K562 (cell line): ENCODE measurements at regions not wholly inside any gene's neighbourhood (a gene's known extent, or its start where the extent isn't known, plus 50 kb on each side); places are given as distances from the start of the nearest gene placed in this dataset.

Source experiments
- ATAC-seq: fragments of 200-7000 bp; cut with Tn5 transposase; 3 replicates; pipeline ENCODE4 v1.9.1; 2020; ENCODE audit warnings: moderate library complexity
- BruUV-seq: library from RNA; stranded (reverse); fragments of 400-500 nt; replicated peaks from 2 replicates; lab custom pipeline; 2021; lab: Mats Ljungman, UMichigan
- CTCF ChIA-PET: fragments of 300-600 bp; formaldehyde crosslinking; extraction: SDS; loops from one replicate; lab custom pipeline; 2021; ENCODE audit warnings: low intra/inter-chr PET ratio; lab: Yijun Ruan, JAX
- POLR2A ChIA-PET: fragments of 300-600, 350-650 bp; sonication (Branson Sonifier 250); formaldehyde crosslinking; extraction: SDS; loops from one replicate; lab custom pipeline; 2021; ENCODE audit warnings: antibody characterized with exemption, inconsistent platforms; lab: Yijun Ruan, JAX
- DNase-seq, 4 experiments: peaks; one replicate each; pipeline versions ENCODE4 v3.0.0 to v3.0.0-alpha.2; 2011 to 2018; ENCODE audit warnings: low spot score in 3 of 4, mixed read lengths in 3 of 4; ENCODE audit errors: extremely low read depth in 1 of 4
- FAIRE-seq: peaks from 2 replicates; lab custom pipeline; 2011; peaks lifted over from hg19 to GRCh38; lab: Jason Lieb, UNC
- H2AFZ ChIP-seq: 2 replicates; pipeline ENCODE4 v1.6.0; 2011; ENCODE audit warnings: low read depth, low read length, control low read depth, inconsistent platforms
- H3K27ac ChIP-seq: fragments of 200-600 bp; 3 replicates; pipeline ENCODE4 v1.8.0; 2011; ENCODE audit warnings: low read depth, mild to moderate bottlenecking, control low read depth, inconsistent platforms, low read length, moderate library complexity, mixed read lengths; ENCODE audit errors: extremely low read depth
- H3K27me3 ChIP-seq, 2 experiments: fragments of 300-600 bp in 1 of 2; 2 replicates in 1 of 2; 3 replicates in 1 of 2; pipeline versions ENCODE4 v1.6.0 to v1.8.0; 2011; ENCODE audit warnings: inconsistent platforms in 2 of 2, low read length in 2 of 2, mild to moderate bottlenecking in 1 of 2, mixed read lengths in 1 of 2, moderate library complexity in 1 of 2; ENCODE audit not compliant: control insufficient read depth in 2 of 2, insufficient read depth in 2 of 2
- H3K36me3 ChIP-seq: fragments of 300-600 bp; 3 replicates; pipeline ENCODE4 v1.8.0; 2011; ENCODE audit warnings: mild to moderate bottlenecking, low read length, inconsistent platforms; ENCODE audit not compliant: control insufficient read depth, insufficient read depth
- H3K4me1 ChIP-seq, 2 experiments: fragments of 200-600 bp in 1 of 2; replicated peaks in 1 of 2; 2 replicates in 1 of 2; 3 replicates in 1 of 2; pipeline versions ENCODE4 v1.5.1 to v1.8.0; 2011; ENCODE audit warnings: inconsistent platforms in 2 of 2, low read length in 2 of 2, mild to moderate bottlenecking in 1 of 2, mixed read lengths in 1 of 2, moderate library complexity in 1 of 2; ENCODE audit not compliant: control insufficient read depth in 2 of 2, insufficient read depth in 2 of 2
- H3K4me2 ChIP-seq: 2 replicates; pipeline ENCODE4 v1.6.1; 2011; ENCODE audit warnings: low read length, control low read depth, inconsistent platforms, mixed read lengths; ENCODE audit not compliant: insufficient read depth
- H3K4me3 ChIP-seq: fragments of 200-600 bp; sonication (generic), shearing (Covaris generic); 2 replicates; pipeline ENCODE4 v1.5.1; 2016; ENCODE audit warnings: control low read depth, inconsistent platforms
- H3K79me2 ChIP-seq: fragments of 200-600 bp; 3 replicates; pipeline ENCODE4 v1.8.0; 2011; ENCODE audit warnings: low read length, inconsistent platforms; ENCODE audit not compliant: control insufficient read depth, insufficient read depth
- H3K9ac ChIP-seq, 2 experiments: 2 replicates each; pipeline versions ENCODE4 v1.6.0 to v1.6.1; 2011; ENCODE audit warnings: low read depth in 2 of 2, low read length in 2 of 2, control low read depth in 1 of 2, inconsistent platforms in 1 of 2, mild to moderate bottlenecking in 1 of 2, mixed read lengths in 1 of 2; ENCODE audit not compliant: insufficient read depth in 1 of 2
- H3K9me1 ChIP-seq: one replicate; pipeline ENCODE4 v1.6.0; 2011; ENCODE audit warnings: inconsistent platforms, mild to moderate bottlenecking, low read length, moderate library complexity; ENCODE audit not compliant: control insufficient read depth, insufficient read depth
- H3K9me3 ChIP-seq: replicated peaks from 2 replicates; pipeline ENCODE4 v1.5.1; 2011; ENCODE audit warnings: low read depth, low read length, inconsistent platforms; ENCODE audit not compliant: control insufficient read depth, insufficient read depth
- H4K20me1 ChIP-seq: replicated peaks from 2 replicates; pipeline ENCODE4 v1.6.1; 2011; ENCODE audit warnings: low read length, inconsistent platforms, mixed read lengths; ENCODE audit not compliant: control insufficient read depth, insufficient read depth
- ARHGAP35 ChIP-seq: fragments of 450-650 bp; IDR thresholded peaks from 2 replicates; pipeline ENCODE4 v1.6.1; 2018; ENCODE audit not compliant: partially characterized antibody
- C11orf30 ChIP-seq: fragments of 450-650 bp; IDR thresholded peaks from 2 replicates; pipeline ENCODE4 v1.6.1; 2016; ENCODE audit warnings: low read depth, mild to moderate bottlenecking
- CREM ChIP-seq: IDR thresholded peaks from 2 replicates; pipeline ENCODE4 v1.6.1; 2014; ENCODE audit warnings: antibody characterized with exemption, low read depth
- DACH1 ChIP-seq: fragments of 450-650 bp; IDR thresholded peaks from 2 replicates; pipeline ENCODE4 v1.6.1; 2018; ENCODE audit not compliant: partially characterized antibody
- DIDO1 ChIP-seq: fragments of 450-650 bp; IDR thresholded peaks from 2 replicates; pipeline ENCODE4 v1.6.1; 2016; ENCODE audit warnings: low read depth, missing biosample characterization, missing genetic modification characterization
- FOXJ2 ChIP-seq: fragments of 200-800 bp; sonication (Bioruptor generic); IDR thresholded peaks from 2 replicates; pipeline ENCODE4 v1.6.1; 2016; ENCODE audit warnings: missing genetic modification characterization, missing compliant biosample characterization
- HNRNPK ChIP-seq: fragments of 200-400 bp; formaldehyde crosslinking; IDR thresholded peaks from one replicate; pipeline ENCODE4 v1.6.1; 2018; ENCODE audit warnings: mild to moderate bottlenecking, low read depth, low read length; ENCODE audit not compliant: poor library complexity, severe bottlenecking
- IRF2 ChIP-seq: sonication (generic); formaldehyde crosslinking; IDR thresholded peaks from 2 replicates; pipeline ENCODE4 v1.8.1; 2022; ENCODE audit warnings: mild to moderate bottlenecking, missing genetic modification reagents
- LEF1 ChIP-seq: fragments of 450-650 bp; IDR thresholded peaks from 2 replicates; pipeline ENCODE4 v1.6.1; 2016; ENCODE audit warnings: mild to moderate bottlenecking
- PTTG1 ChIP-seq: fragments of 450-650 bp; IDR thresholded peaks from 2 replicates; pipeline ENCODE4 v1.6.1; 2016; ENCODE audit warnings: low read depth, mild to moderate bottlenecking, missing genetic modification characterization, missing compliant biosample characterization
- SMAD1 ChIP-seq: fragments of 150-350 bp; IDR thresholded peaks from 2 replicates; pipeline ENCODE4 v1.6.1; 2014; ENCODE audit warnings: low read length, low read depth; ENCODE audit not compliant: partially characterized antibody
- SMAD2 ChIP-seq: fragments of 150-350 bp; IDR thresholded peaks from 2 replicates; pipeline ENCODE4 v1.6.1; 2014; ENCODE audit warnings: low read depth, mild to moderate bottlenecking, low read length
- SNIP1 ChIP-seq: fragments of 450-650 bp; IDR thresholded peaks from 2 replicates; pipeline ENCODE4 v1.7.1; 2017; ENCODE audit warnings: low read depth, mild to moderate bottlenecking
- TBL1XR1 ChIP-seq, 2 experiments: IDR thresholded peaks; 2 replicates each; pipeline ENCODE4 v1.6.1; 2012; ENCODE audit warnings: improper control_type of control experiment in 2 of 2, low read length in 2 of 2, mild to moderate bottlenecking in 1 of 2
- TBP ChIP-seq: optimal IDR thresholded peaks from 2 replicates; pipeline ENCODE3; 2011; ENCODE audit warnings: low read depth, low read length, improper control_type of control experiment
- YBX1 ChIP-seq: fragments of 450-650 bp; IDR thresholded peaks from 2 replicates; pipeline ENCODE4 v1.7.1; 2016; ENCODE audit warnings: mild to moderate bottlenecking
- ZBTB9 ChIP-seq: fragments of 450-650 bp; formaldehyde crosslinking; IDR thresholded peaks from 2 replicates; pipeline ENCODE4 v1.4.0; 2020; ENCODE audit warnings: mild to moderate bottlenecking, moderate library complexity
- ZNF431 ChIP-seq: sonication (generic); formaldehyde crosslinking; IDR thresholded peaks from 2 replicates; pipeline ENCODE4 v1.8.0; 2022; ENCODE audit warnings: mild to moderate bottlenecking, missing genetic modification reagents
- ZNF561 ChIP-seq: fragments of 450-650 bp; formaldehyde crosslinking; conservative IDR thresholded peaks from 2 replicates; pipeline ENCODE4 v1.4.0; 2020; ENCODE audit warnings: mild to moderate bottlenecking, moderate library complexity
- WGBS: fragments of 100-300 bp; shearing (Covaris generic); methylation state at CpG from one replicate; pipeline ENCODE4 v1.1.6; 2016; ENCODE audit warnings: low coverage, mixed read lengths; ENCODE audit not compliant: insufficient coverage; ENCODE audit errors: missing lambda C conversion rate; 5-methylcytosine and 5-hydroxymethylcytosine counted together
- in situ Hi-C: fragments of 300-500 bp; cut with MboI; formaldehyde crosslinking; loops from 4 replicates; pipeline ENCODE4 v1.15.0; 2018; ENCODE audit warnings: inconsistent platforms, mixed read lengths
- intact Hi-C: fragments of 100-400 bp; cut with micrococcal nuclease; formaldehyde crosslinking; loops from 2 replicates; pipeline ENCODE4 v1.14.2; 2022
- TF ChIP-seq, protein P1 (sequence below): fragments of 250-450 bp; sonication (Bioruptor Pico); IDR thresholded peaks from 2 replicates; pipeline ENCODE4 v1.8.0; 2021; ENCODE audit warnings: borderline replicate concordance, mild to moderate bottlenecking, moderate library complexity; ENCODE audit not compliant: poor library complexity, severe bottlenecking

DNA sequence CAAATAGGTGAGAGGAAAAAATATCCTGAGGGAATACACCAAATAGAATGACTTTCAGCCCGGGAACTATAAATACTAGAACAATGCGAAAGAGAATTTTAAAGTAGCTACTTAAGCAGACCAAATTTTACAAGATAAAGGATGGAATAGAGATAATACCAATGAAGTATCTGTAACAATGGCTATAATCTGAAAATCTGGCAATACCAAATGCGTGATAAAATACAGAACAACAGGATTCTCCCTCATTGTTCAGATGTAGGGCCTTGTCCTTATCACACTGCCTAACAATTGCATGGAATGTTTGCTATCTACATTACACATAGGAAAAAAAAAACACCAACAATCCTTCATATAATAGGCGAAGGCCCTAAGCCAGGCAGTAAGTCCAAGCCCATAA lies 815.4 kb upstream of the MDGA2 start:
- 3% methylated on average over 4 of the region's 4 CpGs for WGBS
- BruUV-seq, result no TSS peak
- no peaks in the 10 kb centered on the region for H3K9me3 ChIP-seq

More for the DNA sequence above, 815.4 kb upstream of the MDGA2 start:
- TF ChIP-seq TBP, result no peak
- no peak for TF ChIP-seq SMAD2
- no peak for TF ChIP-seq SMAD1
- no peak for TF ChIP-seq ZNF561 (CRISPR knock-in tag)
- TF ChIP-seq ZNF431 (CRISPR knock-in tag), result no peak
- no peak for TF ChIP-seq ARHGAP35
- TF ChIP-seq C11orf30, result no peak
- no peak for TF ChIP-seq DACH1
- TF ChIP-seq YBX1, result no peak
- no peak for TF ChIP-seq ZBTB9
- TF ChIP-seq TBL1XR1 (IDR thresholded peaks at IDR 0.05; ENCODE audit: low read length in 2 of 2), result no peak
- TF ChIP-seq CREM, result no peak
- no peak for TF ChIP-seq DIDO1 (tag)
- TF ChIP-seq SNIP1, result no peak
- TF ChIP-seq FOXJ2 (tag), result no peak
- no peak for TF ChIP-seq LEF1
- TF ChIP-seq HNRNPK, result no peak
- no peak for TF ChIP-seq PTTG1 (tag)
- TF ChIP-seq, protein P1, sequence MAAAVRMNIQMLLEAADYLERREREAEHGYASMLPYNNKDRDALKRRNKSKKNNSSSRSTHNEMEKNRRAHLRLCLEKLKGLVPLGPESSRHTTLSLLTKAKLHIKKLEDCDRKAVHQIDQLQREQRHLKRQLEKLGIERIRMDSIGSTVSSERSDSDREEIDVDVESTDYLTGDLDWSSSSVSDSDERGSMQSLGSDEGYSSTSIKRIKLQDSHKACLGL (CRISPR knock-in tag), result no peak
- TF ChIP-seq IRF2, result no peak
- TF ChIP-seq, all 486 proteins: peak for 0
- no peaks in the 10 kb centered on the region for H4K20me1 ChIP-seq
- CTCF ChIA-PET, result no interaction called here
- H3K4me2 ChIP-seq, result no peak overlapping the region
- DNase-seq (no peak), ATAC-seq (no peak), FAIRE-seq (no peak)
- no peaks in the 10 kb centered on the region for H3K36me3 ChIP-seq
- H3K27ac ChIP-seq, result no peak overlapping the region
- no peaks in the 10 kb centered on the region for H3K9me1 ChIP-seq
- POLR2A ChIA-PET, result no interaction called here
- H3K27me3 ChIP-seq, result no peaks in the 10 kb centered on the region
- no peak overlapping the region for H3K4me3 ChIP-seq
- H3K79me2 ChIP-seq, result no peaks in the 10 kb centered on the region
- no peak overlapping the region for H2AFZ ChIP-seq
- no peak overlapping the region for H3K9ac ChIP-seq
- no peaks in the 10 kb centered on the region for H3K4me1 ChIP-seq
- in situ Hi-C loops (no loop called here), intact Hi-C loops (no loop called here)
